ENCODE measurements at regions not wholly inside any gene's neighbourhood (a gene's known extent, or its start where the extent isn't known, plus 50 kb on each side); places are given as distances from the start of the nearest gene placed in this dataset.
A peak's percentile ranks its signal among the peaks of the same experiment; 100 is the strongest.

GRCh38 chr20:40203032-40203431, 486.0 kb downstream of the MAFB start:
- no peak for DNase-seq

DNA sequence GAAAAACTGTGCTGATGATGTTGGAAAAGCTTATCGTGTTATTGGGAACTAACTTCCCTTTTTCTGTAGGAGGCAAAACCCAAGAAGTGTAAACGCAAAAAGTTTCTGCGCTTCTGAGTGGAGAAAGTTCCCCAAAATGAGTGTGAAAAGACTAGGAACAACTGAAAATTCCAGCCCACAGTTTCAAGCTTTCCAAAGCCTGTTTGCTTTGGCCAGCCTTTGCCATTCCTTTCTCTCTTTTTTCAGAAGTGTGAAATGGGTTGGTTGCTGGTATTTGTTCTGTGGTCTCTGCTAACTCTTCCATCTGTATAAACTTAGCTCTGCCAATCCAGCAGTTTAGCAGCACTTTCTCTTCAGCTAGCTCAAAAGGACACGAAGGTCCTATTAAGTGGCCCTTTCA, 491.3 kb downstream of the MAFB start:
- DNase-seq, result no peak

GRCh38 chr20:40196846-40197436, 492.1 kb downstream of the MAFB start:
- no peak for DNase-seq

DNA sequence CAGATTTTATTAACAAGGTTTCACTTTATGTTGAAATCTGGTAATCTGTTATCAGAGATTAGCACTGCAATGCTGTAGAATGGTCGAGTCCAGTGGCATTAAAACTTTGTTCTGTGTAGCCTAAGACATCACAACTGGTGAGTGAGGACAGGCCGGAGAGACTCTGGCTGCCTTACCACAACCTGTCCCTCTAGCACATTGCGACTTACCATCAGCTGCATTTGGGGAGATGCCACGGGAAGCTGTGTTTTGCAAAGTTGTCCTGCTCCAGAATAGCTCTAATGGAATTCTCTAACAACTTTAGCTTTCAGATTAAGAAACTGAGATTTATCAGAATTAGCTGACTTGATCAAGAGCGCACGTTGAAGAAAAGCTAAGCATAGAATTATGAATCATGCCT, 493.3 kb downstream of the MAFB start:
- DNase-seq, result no peak

DNA sequence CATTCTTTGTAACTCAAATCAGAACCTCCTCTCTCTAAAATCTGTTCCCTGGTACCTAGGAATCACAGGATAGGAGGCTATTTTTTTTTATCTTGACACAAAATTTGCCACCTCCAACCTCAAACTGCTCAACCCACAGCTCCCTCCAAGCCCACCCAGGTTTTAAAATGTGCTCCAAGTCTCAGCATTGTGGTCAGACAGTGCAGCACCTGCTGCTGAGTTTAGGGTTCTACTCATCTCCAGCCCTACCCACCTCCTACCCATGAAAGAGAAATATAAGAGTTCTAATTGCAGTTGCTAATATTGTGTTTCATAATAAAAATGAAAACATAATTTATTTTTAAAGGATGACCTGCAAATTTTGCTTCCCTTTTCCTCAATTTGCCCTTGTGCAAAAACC, 496.5 kb downstream of the MAFB start:
- DNase-seq, result no peak

- DNase-seq, result no peak
Observed at GRCh38 chr20:40192081-40192480, 497.0 kb downstream of the MAFB start.

- no peak for DNase-seq
Observed at GRCh38 chr20:40191573-40191972, 497.5 kb downstream of the MAFB start.

DNA sequence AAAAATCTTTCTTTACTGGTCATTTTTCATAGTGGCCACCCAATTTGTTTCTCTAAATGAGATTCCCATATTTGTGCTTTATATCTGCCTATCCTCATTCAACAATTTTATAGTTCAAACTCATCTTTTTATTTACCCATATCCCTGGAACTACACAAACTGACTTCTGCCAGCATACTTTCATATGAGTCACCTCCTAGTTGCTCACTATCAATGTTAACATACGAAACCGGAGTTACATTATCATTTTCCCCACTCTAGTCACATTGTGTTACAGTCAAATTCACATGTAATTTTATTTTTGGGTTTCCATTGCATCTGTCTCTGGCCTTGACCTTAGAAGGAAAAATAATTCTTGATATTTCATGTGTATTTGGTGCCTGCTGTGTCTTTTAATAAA, 499.4 kb downstream of the MAFB start:
- DNase-seq, result no peak

DNA sequence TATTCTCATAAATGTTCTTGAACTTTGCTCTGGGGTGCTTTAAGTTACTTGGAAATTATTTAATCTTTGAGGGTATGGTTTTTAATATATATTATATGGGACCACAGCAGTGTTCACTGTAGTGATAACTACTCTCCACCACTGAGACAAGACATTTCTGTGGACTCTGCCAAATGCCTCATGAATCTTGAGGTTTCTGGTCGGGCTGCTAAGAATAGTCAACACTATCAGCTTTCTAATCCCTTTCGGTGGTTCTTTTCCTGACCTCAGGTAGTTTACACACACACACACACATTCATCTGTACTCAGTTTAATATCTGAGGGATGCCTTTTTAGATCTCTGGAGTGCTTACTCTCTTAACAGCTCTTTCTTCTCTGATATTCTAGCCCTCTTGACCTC, 500.7 kb downstream of the MAFB start:
- no peak for DNase-seq

- DNase-seq, result no peak
Observed at GRCh38 chr20:40186826-40187225, 502.2 kb downstream of the MAFB start.

DNA sequence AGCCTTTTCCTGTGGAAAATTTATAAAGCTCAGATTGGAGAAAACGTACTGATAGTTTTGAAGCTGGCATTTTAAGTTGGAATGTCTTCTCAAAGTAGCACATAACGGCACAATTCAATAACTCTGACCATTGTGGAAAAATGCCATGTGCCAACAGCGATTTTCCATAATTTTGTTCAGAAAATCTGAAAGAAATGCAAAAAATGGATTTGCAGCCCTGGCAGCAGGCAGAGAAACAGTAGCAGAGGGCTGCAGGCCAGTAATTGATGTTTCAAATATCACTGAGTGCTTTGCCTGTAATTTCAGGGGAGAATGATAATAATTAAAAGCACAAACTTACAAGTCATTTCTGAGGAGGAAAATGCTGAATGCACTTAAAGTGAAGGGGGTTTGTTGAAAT, 507.4 kb downstream of the MAFB start:
- no peak for DNase-seq

- DNase-seq, result no peak
Observed at GRCh38 chr20:40176098-40176841, 512.8 kb downstream of the MAFB start.

DNA sequence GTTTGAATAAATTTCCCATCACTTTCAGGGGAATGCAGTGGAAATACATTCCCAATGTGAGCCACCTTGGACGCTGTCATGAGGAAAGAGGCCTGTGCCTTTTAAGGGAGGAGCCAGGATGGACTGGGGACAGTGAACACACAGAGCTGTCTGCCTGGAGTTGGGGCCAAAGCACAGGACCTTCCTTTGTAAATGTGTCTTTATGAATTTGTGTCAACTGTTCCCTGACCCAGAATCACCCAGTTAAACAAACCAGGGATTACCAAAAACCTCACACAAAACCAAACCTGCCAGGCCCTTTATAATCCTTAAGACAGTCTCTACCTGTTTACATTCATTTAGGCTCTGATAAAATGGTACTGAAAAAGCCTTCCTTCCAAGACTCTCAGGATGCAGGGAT, 513.7 kb downstream of the MAFB start:
- DNase-seq, result no peak

DNA sequence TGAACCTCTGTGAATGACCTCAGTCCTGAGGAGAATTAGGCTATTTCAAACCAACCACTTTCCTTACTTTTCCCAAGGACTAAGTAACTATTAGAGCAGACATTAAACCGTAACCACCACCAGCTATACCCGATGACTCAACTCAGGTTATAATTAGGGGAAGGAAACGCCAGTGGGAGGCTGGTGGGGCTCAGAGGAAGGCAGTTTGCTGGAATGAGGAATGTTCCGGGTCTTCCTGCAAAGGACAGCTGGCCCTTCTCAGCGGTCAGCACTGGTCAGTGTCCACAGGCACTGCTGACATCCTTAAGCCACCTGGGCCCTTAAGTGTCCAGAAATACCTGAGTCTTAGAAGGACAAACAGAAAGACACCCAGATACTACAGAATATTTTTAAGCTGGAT, 515.2 kb downstream of the MAFB start:
- DNase-seq, result no peak

DNA sequence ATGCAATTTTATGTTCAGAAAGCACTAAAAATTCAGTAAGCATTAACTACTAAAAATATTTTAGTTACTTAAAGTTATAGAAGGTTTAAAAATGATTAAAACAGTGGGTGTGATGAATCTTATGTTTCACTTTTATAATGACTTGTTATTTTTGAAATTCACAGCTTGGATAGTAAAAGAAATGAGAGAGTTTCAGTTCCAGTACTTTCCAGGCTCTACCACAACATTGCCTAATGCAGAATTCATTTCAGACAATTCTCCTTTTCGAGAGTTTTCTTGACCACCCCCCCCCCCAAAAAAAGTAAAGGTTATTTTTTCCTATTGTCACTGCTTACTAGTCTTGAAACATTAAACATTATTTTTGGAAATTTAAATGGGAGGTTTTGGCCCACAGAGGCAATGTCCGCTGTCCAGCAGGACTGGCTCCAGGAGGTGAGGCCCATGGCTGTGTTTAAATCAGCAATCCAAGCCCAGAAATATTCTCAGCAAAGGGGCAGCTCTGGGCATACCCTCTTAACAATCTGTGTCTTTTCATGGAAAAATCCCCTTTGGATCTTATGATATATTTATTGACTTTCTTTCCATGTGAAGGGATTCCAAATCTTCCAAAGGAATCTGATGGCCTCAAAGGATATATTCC, 519.9 kb downstream of the MAFB start:
- DNase-seq, result no peak

GRCh38 chr20:40161391-40161790, 527.6 kb downstream of the MAFB start:
- DNase-seq, result no peak

GRCh38 chr20:40160097-40160550, 528.9 kb downstream of the MAFB start:
- peak; percentile 83 for DNase-seq

DNA sequence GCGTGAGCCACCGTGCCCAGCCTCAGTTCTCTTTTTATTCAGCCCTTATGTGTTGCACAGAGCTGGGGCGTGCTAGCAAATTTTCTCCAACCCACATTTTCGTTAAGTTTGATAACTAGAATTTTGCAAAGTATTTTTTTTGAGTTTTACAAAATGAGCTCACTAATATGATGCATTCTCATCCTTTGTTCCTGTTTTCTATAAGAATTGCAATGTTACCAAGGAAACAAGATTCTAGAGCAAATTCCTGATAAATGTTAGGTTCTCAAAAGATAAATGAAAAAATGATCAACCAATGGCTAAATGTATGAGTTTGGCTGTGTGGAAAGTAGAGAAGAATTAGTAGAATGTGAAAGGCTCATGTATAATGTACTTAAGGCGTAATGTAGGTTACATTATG, 529.8 kb downstream of the MAFB start:
- DNase-seq, result no peak

- no peak for DNase-seq
Observed at GRCh38 chr20:40156600-40157317, 532.3 kb downstream of the MAFB start.

DNA sequence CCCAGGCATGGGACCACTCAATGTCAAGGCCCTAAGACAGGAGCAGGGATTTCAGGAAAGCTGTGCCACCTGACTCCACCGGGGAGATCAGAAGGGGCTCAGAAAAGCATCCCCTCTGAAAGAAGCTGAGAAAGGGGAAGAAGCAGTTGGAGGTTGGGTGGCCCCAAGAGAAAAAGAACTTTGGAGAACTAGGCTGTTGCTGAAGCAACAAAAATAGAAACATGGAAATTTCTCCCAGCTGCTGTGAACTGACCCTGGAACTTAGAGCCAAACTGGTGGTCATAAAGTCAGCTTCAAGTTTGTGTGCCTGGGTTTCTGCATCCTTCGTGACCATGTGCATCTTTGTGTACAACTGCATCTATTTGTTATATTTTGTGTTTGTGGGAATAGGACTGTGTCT, 534.5 kb downstream of the MAFB start:
- no peak for DNase-seq

- no peak for DNase-seq
Observed at GRCh38 chr20:40148886-40149285, 540.1 kb downstream of the MAFB start.

- DNase-seq, result no peak
Observed at GRCh38 chr20:40146071-40146470, 543.0 kb downstream of the MAFB start.

DNA sequence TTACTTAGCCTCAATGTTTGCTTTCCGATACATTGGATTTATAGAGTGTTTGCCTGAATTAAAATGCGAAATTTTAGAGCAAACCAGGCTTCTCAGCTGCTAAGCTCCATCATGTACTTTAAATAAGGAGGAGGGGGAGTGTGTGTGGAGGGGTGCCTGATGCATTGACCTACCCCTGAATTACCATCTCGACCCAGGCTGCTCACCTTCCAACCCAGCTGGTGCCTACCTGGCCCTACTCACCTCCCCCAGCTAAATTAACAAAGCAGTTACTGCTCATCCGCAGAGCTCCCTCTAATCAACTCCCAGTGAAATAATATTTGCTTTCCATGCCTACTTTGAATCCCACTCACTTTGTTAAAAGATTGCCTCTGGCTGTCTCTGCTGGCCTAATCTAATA, 544.5 kb downstream of the MAFB start:
- no peak for DNase-seq

DNA sequence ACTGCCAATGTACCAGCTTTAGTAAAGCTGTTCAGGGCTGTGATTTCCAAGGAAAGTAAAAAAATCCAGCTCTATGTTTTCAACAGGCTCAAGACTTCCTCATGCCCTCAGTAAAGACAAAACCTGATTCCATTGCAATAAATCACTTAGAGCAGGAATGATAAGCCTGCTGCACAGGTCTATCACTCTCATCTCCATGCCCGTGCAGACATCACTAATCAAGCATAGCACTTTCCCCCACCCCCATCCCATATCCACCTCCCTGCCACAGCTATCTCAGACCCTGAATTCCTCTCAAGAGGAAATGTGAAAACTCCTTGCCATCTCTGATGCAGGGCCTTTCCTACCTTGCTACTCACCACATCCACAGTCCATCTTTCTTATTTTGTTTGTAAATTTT, 554.9 kb downstream of the MAFB start:
- no peak for DNase-seq
